Stimulated activated memory B cell treated with anti-CD40 and anti-IgM and Interleukin-4, amounts not matched to agents 10 μg/mL and 1 μg/mL and 100 μg/mL, for 72 hours (primary cell): ENCODE measurements at regions not wholly inside any gene's neighbourhood (a gene's known extent, or its start where the extent isn't known, plus 50 kb on each side); places are given as distances from the start of the nearest gene placed in this dataset.
"Not testable (repeated sequence)": the region's sequence is repeated elsewhere in the genome, so short reads cannot be mapped to it uniquely, and the experiment has no call there.

Experiments used
- ATAC-seq: fragments of 150-1000 bp; cut with Tn5 transposase; 2 replicates; pipeline ENCODE4 v1.10.0; 2021
- H3K27ac Mint-ChIP-seq: one replicate; pipeline ENCODE4 v1.8.0; 2022; ENCODE audit warnings: mild to moderate bottlenecking, mixed read lengths
- H3K27me3 Mint-ChIP-seq: one replicate; pipeline ENCODE4 v1.8.0; 2022; ENCODE audit warnings: mixed read lengths
- H3K36me3 Mint-ChIP-seq: one replicate; pipeline ENCODE4 v1.8.0; 2022; ENCODE audit warnings: mixed read lengths
- H3K4me1 Mint-ChIP-seq: one replicate; pipeline ENCODE4 v1.8.0; 2022; ENCODE audit warnings: mixed read lengths
- H3K4me3 Mint-ChIP-seq: one replicate; pipeline ENCODE4 v1.8.0; 2022; ENCODE audit warnings: mild to moderate bottlenecking, moderate library complexity, mixed read lengths
- H3K9me3 Mint-ChIP-seq: one replicate; pipeline ENCODE4 v1.8.0; 2022; ENCODE audit warnings: mixed read lengths

DNA sequence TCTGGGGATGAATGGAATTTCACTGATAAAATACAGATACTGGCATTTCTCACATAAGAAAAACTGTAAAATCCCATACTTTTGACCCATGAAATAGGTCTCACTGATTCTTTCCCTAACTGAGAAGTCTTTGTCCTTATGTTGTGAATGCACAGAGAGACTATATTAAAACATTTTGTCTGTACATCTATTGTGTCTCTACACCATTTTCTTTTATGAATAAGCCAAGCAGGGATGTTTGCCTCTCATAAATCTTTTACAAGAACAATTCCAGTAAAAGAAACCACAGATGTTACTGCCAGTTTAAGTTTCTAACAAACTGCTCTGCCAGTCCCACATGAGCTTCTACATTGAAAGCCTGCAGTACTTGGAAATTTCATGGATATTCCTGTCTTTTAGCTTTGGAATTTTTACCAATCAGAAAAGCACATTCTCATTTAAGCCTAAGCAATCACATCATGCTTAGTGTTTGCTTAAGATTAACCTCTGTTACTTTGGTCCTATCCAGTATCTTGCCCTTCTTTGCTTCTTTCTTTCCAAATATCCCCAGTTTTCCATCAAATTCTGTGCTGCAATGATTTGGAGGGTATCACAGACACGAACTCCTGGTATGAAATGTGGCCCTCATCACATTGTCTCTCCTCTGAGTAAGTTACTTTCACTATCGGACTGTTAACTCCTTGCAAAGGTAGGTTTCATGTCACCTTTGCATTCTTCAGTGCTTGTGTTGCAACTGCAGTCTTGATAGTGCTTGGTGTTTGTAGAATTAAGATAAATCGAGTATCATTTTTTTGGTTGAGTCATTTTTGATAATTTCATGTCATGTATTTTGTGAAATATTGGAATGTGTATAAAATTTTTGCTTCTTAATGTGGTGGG lies 415.1 kb upstream of the ADAMTSL1 start:
- H3K36me3 Mint-ChIP-seq, result no peaks in the 10 kb centered on the region
- ATAC-seq, result no peak
- H3K27me3 Mint-ChIP-seq, result no peaks in the 10 kb centered on the region
- H3K9me3 Mint-ChIP-seq, result no peaks in the 10 kb centered on the region
- H3K4me1 Mint-ChIP-seq, result no peaks in the 10 kb centered on the region
- no peak overlapping the region for H3K4me3 Mint-ChIP-seq
- H3K27ac Mint-ChIP-seq, result no peak overlapping the region

GRCh38 chr9:18059447-18059846 lies 414.5 kb upstream of the ADAMTSL1 start:
- Mint-ChIP-seq H3K4me3 (no peak overlapping the region), H3K36me3 (no peaks in the 10 kb centered on the region), H3K9me3 (no peaks in the 10 kb centered on the region), H3K4me1 (no peaks in the 10 kb centered on the region), H3K27ac (no peak overlapping the region), H3K27me3 (no peaks in the 10 kb centered on the region)
- ATAC-seq, result no peak

DNA sequence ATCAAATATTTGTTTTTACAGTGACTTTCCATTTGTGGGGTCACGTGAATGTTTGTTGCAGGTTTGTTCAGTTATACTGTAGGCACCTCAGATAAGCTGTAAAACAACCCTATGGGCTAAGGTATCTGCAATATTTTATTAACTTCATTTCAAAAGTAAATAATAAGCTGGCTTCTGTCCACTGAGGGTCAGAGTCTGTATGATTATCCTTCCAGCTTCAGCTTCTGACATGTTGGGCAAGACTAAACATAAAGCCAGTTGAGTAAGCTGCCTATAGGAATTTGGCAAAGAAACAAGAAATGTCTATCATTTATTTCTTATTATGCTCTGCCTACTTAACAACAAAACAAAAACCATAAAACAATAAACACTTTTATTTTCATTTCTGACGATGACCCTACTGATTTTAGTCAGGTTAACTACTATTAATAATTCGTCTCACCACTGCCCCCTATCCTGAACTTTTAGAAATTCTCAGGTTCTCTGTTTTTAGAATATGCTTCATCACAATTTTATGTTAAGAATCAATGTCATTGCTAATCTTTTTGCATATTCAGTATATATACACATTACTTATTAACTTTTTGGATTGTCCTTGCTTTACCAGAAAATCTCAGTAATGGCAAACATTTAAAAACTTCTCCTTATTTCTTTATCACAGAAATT lies 413.6 kb upstream of the ADAMTSL1 start:
- H3K27ac Mint-ChIP-seq, result no peak overlapping the region
- no peaks in the 10 kb centered on the region for H3K27me3 Mint-ChIP-seq
- H3K36me3 Mint-ChIP-seq, result no peaks in the 10 kb centered on the region
- H3K9me3 Mint-ChIP-seq, result no peaks in the 10 kb centered on the region
- no peak overlapping the region for H3K4me3 Mint-ChIP-seq
- no peak for ATAC-seq
- no peaks in the 10 kb centered on the region for H3K4me1 Mint-ChIP-seq

- Mint-ChIP-seq H3K36me3 (no peaks in the 10 kb centered on the region), H3K27me3 (no peaks in the 10 kb centered on the region), H3K9me3 (no peaks in the 10 kb centered on the region), H3K27ac (no peak overlapping the region), H3K4me3 (no peak overlapping the region), H3K4me1 (no peaks in the 10 kb centered on the region)
- no peak for ATAC-seq
Measured at GRCh38 chr9:18061332-18061731, 412.6 kb upstream of the ADAMTSL1 start.

- H3K27ac Mint-ChIP-seq, result no peak overlapping the region
- no peaks in the 10 kb centered on the region for H3K36me3 Mint-ChIP-seq
- no peaks in the 10 kb centered on the region for H3K9me3 Mint-ChIP-seq
- no peak overlapping the region for H3K4me3 Mint-ChIP-seq
- no peaks in the 10 kb centered on the region for H3K27me3 Mint-ChIP-seq
- H3K4me1 Mint-ChIP-seq, result no peaks in the 10 kb centered on the region
- ATAC-seq, result no peak
Measured at GRCh38 chr9:18061856-18062255, 412.1 kb upstream of the ADAMTSL1 start.

GRCh38 chr9:18063856-18064390 lies 410.0 kb upstream of the ADAMTSL1 start:
- H3K27me3 Mint-ChIP-seq, result no peaks in the 10 kb centered on the region
- no peak overlapping the region for H3K27ac Mint-ChIP-seq
- no peaks in the 10 kb centered on the region for H3K36me3 Mint-ChIP-seq
- no peaks in the 10 kb centered on the region for H3K9me3 Mint-ChIP-seq
- no peak overlapping the region for H3K4me3 Mint-ChIP-seq
- no peak for ATAC-seq
- no peaks in the 10 kb centered on the region for H3K4me1 Mint-ChIP-seq

- ATAC-seq, H3K9me3 Mint-ChIP-seq: not testable (repeated sequence)
Measured at GRCh38 chr9:18066608-18067007, 407.3 kb upstream of the ADAMTSL1 start.

DNA sequence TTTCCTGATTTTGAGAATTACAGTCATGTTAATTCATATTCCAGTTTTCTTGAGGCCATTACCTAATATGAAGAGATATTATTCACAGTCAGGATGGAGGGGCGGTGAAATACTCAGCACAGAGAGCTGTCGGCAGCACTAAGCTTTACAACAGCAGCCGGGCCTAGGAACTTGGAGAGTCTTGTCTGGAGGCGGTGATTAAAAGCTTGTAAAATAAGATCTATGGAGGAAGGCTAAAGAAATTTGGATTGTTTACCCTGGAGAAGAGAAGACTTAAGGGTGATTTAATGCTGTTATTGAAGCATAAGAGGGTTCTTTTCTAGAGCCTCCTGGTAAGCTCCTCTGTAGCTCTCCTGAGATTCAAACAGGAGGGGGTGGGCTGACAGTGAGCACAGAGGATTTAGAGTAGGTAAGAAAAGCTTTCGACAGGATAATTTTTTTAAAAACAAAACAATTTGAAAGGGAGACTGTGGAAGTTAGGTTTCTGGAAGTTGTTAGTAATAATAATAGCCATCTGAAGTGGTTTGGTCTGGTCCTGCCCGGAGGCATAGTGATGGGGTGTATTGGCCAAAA lies 406.3 kb upstream of the ADAMTSL1 start:
- Mint-ChIP-seq H3K9me3 (no peaks in the 10 kb centered on the region), H3K36me3 (no peaks in the 10 kb centered on the region), H3K27me3 (no peaks in the 10 kb centered on the region), H3K4me3 (no peak overlapping the region), H3K27ac (no peak overlapping the region), H3K4me1 (no peaks in the 10 kb centered on the region)
- no peak for ATAC-seq

More at GRCh38 chr9:18066608-18067007, 407.3 kb upstream of the ADAMTSL1 start:
- H3K27me3 Mint-ChIP-seq, H3K27ac Mint-ChIP-seq, H3K36me3 Mint-ChIP-seq, H3K4me3 Mint-ChIP-seq, H3K4me1 Mint-ChIP-seq: not testable (repeated sequence)

GRCh38 chr9:18068900-18069299 lies 405.1 kb upstream of the ADAMTSL1 start:
- Mint-ChIP-seq H3K4me1 (no peaks in the 10 kb centered on the region), H3K4me3 (no peak overlapping the region), H3K36me3 (no peaks in the 10 kb centered on the region)

GRCh38 chr9:18071651-18072060 lies 402.3 kb upstream of the ADAMTSL1 start:
- H3K36me3 Mint-ChIP-seq, result no peaks in the 10 kb centered on the region

More at GRCh38 chr9:18068900-18069299, 405.1 kb upstream of the ADAMTSL1 start:
- Mint-ChIP-seq H3K27ac (no peak overlapping the region), H3K27me3 (no peaks in the 10 kb centered on the region), H3K9me3 (no peaks in the 10 kb centered on the region)
- ATAC-seq, result no peak

DNA sequence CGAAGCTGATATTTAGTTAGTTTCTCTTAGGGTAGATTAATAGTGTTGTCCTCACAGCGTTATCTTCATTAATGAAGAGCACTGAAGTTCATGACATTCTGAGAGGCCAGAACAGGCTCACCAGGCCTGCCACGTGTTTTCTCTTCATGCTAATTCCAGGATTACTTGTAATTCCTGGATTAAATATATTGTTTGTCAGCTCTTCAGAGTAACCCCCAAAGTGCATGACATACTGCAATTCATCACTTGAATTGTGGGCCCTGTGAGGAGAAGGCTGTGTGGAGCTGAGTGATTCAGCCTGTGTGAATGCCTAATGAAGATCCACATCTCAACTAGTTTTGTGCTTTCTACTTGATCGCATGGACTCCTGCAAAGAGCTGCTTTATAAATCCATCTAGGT lies 401.0 kb upstream of the ADAMTSL1 start:
- H3K9me3 Mint-ChIP-seq, result no peaks in the 10 kb centered on the region
- no peaks in the 10 kb centered on the region for H3K27me3 Mint-ChIP-seq
- no peaks in the 10 kb centered on the region for H3K4me1 Mint-ChIP-seq
- H3K4me3 Mint-ChIP-seq, result no peak overlapping the region
- no peak for ATAC-seq
- H3K27ac Mint-ChIP-seq, result no peak overlapping the region
- H3K36me3 Mint-ChIP-seq, result no peaks in the 10 kb centered on the region

More at GRCh38 chr9:18071651-18072060, 402.3 kb upstream of the ADAMTSL1 start:
- no peak overlapping the region for H3K4me3 Mint-ChIP-seq
- no peak for ATAC-seq
- no peaks in the 10 kb centered on the region for H3K4me1 Mint-ChIP-seq
- H3K27me3 Mint-ChIP-seq, result no peaks in the 10 kb centered on the region
- no peaks in the 10 kb centered on the region for H3K9me3 Mint-ChIP-seq
- H3K27ac Mint-ChIP-seq, result no peak overlapping the region

DNA sequence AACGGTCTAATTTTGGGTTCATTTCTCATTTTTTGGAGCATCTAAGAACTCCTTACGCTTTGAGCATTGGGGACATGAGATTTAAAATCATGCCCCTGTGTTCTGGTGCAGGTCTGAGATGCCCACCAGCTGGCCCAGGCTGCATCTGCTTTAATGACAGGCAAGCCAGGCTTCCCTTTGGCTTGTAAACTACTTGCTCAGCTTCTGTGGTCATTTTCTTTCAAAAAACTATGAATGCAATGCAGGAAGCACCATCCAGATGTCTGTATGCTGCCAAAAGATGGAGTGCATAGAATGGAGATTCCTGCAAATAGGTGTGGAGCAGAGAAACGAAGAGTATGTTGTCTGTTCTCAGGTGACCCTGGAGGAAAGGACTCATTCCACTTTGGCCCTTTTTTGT lies 399.9 kb upstream of the ADAMTSL1 start:
- no peak overlapping the region for H3K27ac Mint-ChIP-seq
- H3K27me3 Mint-ChIP-seq, result no peaks in the 10 kb centered on the region
- H3K4me1 Mint-ChIP-seq, result no peaks in the 10 kb centered on the region
- no peaks in the 10 kb centered on the region for H3K9me3 Mint-ChIP-seq
- no peak for ATAC-seq
- no peak overlapping the region for H3K4me3 Mint-ChIP-seq
- H3K36me3 Mint-ChIP-seq, result no peaks in the 10 kb centered on the region

DNA sequence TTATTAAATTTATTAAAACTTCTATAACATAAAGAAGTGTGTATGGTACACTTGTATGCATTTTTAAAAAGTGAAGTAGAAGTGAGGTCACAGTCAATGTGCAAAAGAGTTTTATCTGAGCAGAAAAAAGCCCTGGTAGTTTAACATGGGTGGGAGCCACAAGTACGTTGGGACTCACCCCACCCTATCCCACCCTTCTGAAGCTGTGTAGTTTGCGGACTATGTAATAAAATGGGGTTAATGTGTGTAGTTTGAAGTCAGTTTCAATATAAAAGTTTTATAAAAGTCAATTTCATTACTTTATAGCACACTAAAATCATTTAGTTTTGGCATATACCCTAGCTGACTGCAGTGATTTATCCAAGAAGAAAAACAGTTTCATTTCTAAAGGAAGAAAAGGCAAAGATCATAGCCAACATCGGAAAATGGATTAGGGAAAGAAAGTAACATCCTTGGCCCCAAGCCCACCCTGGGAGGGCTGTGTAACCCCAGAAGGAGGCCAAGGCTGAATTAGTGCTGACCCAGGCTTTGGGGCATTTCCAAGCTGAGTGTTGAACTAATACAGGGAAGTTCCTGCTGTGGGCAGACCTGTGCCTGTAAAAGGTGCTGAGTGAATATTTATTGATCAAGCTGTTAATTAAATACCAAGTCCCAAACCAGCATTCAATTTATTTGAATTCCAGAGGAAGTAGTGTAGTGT lies 398.6 kb upstream of the ADAMTSL1 start:
- H3K27me3 Mint-ChIP-seq, result no peaks in the 10 kb centered on the region
- no peak for ATAC-seq

DNA sequence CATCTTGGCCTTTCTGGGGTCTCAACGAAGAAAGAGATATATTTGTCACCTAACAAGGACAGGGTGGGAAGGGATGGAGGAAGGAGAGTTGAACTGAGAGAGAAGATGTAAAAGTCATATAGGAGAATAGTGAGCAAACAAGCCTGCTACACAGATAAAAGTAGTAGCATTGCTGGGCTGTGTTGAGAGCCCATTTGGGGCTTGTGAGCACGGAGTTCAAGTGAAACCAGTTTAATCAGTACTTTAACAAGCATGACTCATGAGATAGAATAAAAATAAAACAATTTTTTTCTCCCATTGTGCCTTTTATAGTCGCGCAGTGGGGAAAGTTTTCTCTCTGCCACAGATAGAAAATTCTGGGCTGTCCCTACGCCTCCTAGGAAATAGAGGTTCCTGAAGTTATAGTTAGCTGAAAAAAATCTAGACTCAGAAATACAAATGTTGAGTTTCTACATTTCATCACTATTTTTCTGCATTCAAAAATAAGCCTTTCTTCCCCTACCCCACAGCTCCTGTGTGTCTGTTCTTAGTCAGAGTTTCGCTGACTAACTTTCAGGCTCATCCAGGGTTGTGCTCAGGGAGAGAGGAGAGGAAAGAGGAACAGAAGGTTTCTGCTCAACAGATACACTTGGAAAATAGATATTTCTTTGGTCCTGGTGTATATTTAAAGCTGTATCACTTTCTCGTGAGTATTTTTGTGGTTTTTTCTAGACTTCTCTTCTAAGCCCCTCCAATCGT lies 395.8 kb upstream of the ADAMTSL1 start:
- peaks cover 4% of the 10 kb centered on the region for H3K9me3 Mint-ChIP-seq
- no peak overlapping the region for H3K27ac Mint-ChIP-seq
- H3K27me3 Mint-ChIP-seq, result no peaks in the 10 kb centered on the region
- no peak overlapping the region for H3K4me3 Mint-ChIP-seq
- H3K36me3 Mint-ChIP-seq, result no peaks in the 10 kb centered on the region
- ATAC-seq, result no peak
- no peaks in the 10 kb centered on the region for H3K4me1 Mint-ChIP-seq

More for the DNA sequence above, 398.6 kb upstream of the ADAMTSL1 start:
- Mint-ChIP-seq H3K4me3 (no peak overlapping the region), H3K9me3 (peaks cover 4% of the 10 kb centered on the region), H3K4me1 (no peaks in the 10 kb centered on the region), H3K27ac (no peak overlapping the region), H3K36me3 (no peaks in the 10 kb centered on the region)
